H9 (cell line): ENCODE measurements at regions not wholly inside any gene's neighbourhood (a gene's known extent, or its start where the extent isn't known, plus 50 kb on each side); places are given as distances from the start of the nearest gene placed in this dataset.

Experiments
- DNase-seq: peaks from one replicate; pipeline ENCODE4 v3.0.0-alpha.2; 2017
- H2AFZ ChIP-seq: one replicate; pipeline ENCODE4 v1.6.1; 2013; ENCODE audit warnings: mild to moderate bottlenecking, low read length, control low read depth, moderate library complexity
- H2AK5ac ChIP-seq: 2 replicates; pipeline ENCODE4 v1.6.1; 2013; ENCODE audit warnings: low read length, control low read depth, mixed read lengths; ENCODE audit not compliant: insufficient read length
- H2BK120ac ChIP-seq: one replicate; pipeline ENCODE4 v1.6.1; 2013; ENCODE audit warnings: low read depth, mild to moderate bottlenecking, low read length, control low read depth, inconsistent platforms; ENCODE audit not compliant: poor library complexity, severe bottlenecking
- H2BK12ac ChIP-seq: 2 replicates; pipeline ENCODE4 v1.6.1; 2013; ENCODE audit warnings: low read length, control low read depth, mixed read lengths, low read depth; ENCODE audit not compliant: insufficient read length
- H2BK15ac ChIP-seq: 2 replicates; pipeline ENCODE4 v1.6.1; 2013; ENCODE audit warnings: low read depth, low read length, control low read depth
- H2BK20ac ChIP-seq: one replicate; pipeline ENCODE4 v1.6.1; 2013; ENCODE audit warnings: low read depth, mild to moderate bottlenecking, low read length, control low read depth, inconsistent platforms; ENCODE audit not compliant: poor library complexity, severe bottlenecking
- H2BK5ac ChIP-seq: 2 replicates; pipeline ENCODE4 v1.6.1; 2013; ENCODE audit warnings: low read length, control low read depth, mixed read lengths; ENCODE audit not compliant: insufficient read length
- H3K14ac ChIP-seq: 2 replicates; pipeline ENCODE4 v1.6.1; 2013; ENCODE audit warnings: low read length, control low read depth; ENCODE audit not compliant: insufficient read depth
- H3K18ac ChIP-seq: 2 replicates; pipeline ENCODE4 v1.6.1; 2013; ENCODE audit warnings: low read depth, mild to moderate bottlenecking, mixed read lengths, low read length, control low read depth; ENCODE audit not compliant: insufficient read length
- H3K23ac ChIP-seq: 2 replicates; pipeline ENCODE4 v1.6.1; 2013; ENCODE audit warnings: low read length, control low read depth, mixed read lengths, low read depth; ENCODE audit not compliant: insufficient read length
- H3K23me2 ChIP-seq: 2 replicates; pipeline ENCODE4 v1.6.1; 2013; ENCODE audit warnings: low read depth, mild to moderate bottlenecking, mixed read lengths, low read length, control low read depth; ENCODE audit not compliant: insufficient read length, poor library complexity, severe bottlenecking
- H3K27ac ChIP-seq: 2 replicates; pipeline ENCODE4 v1.5.1; 2013; ENCODE audit warnings: low read length, control low read depth, mixed read lengths, low read depth; ENCODE audit not compliant: insufficient read length
- H3K27me3 ChIP-seq: 2 replicates; pipeline ENCODE4 v1.6.1; 2013; ENCODE audit warnings: low read length, control low read depth, inconsistent platforms; ENCODE audit not compliant: insufficient read depth
- H3K4ac ChIP-seq: 2 replicates; pipeline ENCODE4 v1.6.1; 2013; ENCODE audit warnings: low read depth, mild to moderate bottlenecking, control low read depth, inconsistent platforms, low read length, moderate library complexity
- H3K4me1 ChIP-seq: 2 replicates; pipeline ENCODE4 v1.6.1; 2013; ENCODE audit warnings: low read length, control low read depth, inconsistent platforms; ENCODE audit not compliant: insufficient read depth
- H3K4me2 ChIP-seq: 2 replicates; pipeline ENCODE4 v1.6.1; 2013; ENCODE audit warnings: low read length, control low read depth, mixed read lengths; ENCODE audit not compliant: insufficient read length, insufficient read depth
- H3K56ac ChIP-seq: 2 replicates; pipeline ENCODE4 v1.6.1; 2013; ENCODE audit warnings: low read depth, mild to moderate bottlenecking, mixed read lengths, low read length, control low read depth; ENCODE audit not compliant: insufficient read length
- H3K79me1 ChIP-seq: 2 replicates; pipeline ENCODE4 v1.6.1; 2013; ENCODE audit warnings: low read depth, mild to moderate bottlenecking, moderate library complexity, low read length, control low read depth, inconsistent platforms; ENCODE audit not compliant: insufficient read depth, poor library complexity, severe bottlenecking
- H3K79me2 ChIP-seq: 2 replicates; pipeline ENCODE4 v1.6.1; 2013; ENCODE audit warnings: low read length, control low read depth, inconsistent platforms; ENCODE audit not compliant: insufficient read depth
- H3K9ac ChIP-seq: 2 replicates; pipeline ENCODE4 v1.6.1; 2013; ENCODE audit warnings: low read length, control low read depth, mixed read lengths; ENCODE audit not compliant: insufficient read length; ENCODE audit errors: extremely low read depth
- H3K9me3 ChIP-seq: one replicate; pipeline ENCODE4 v1.6.1; 2013; ENCODE audit warnings: low read depth, low read length, inconsistent platforms; ENCODE audit not compliant: control insufficient read depth
- H3T11ph ChIP-seq: one replicate; pipeline ENCODE4 v1.6.1; 2013; ENCODE audit warnings: mild to moderate bottlenecking, low read length, control low read depth, inconsistent platforms
- H4K20me1 ChIP-seq: one replicate; pipeline ENCODE4 v1.6.1; 2013; ENCODE audit not compliant: control insufficient read depth, insufficient read length, insufficient read depth
- H4K5ac ChIP-seq: 2 replicates; pipeline ENCODE4 v1.6.1; 2013; ENCODE audit warnings: low read depth, mild to moderate bottlenecking, mixed read lengths, low read length, control low read depth; ENCODE audit not compliant: insufficient read length
- H4K8ac ChIP-seq: replicated peaks from 2 replicates; pipeline ENCODE4 v1.6.1; 2013; ENCODE audit warnings: low read length, control low read depth, mixed read lengths, low read depth; ENCODE audit not compliant: insufficient read length
- H4K91ac ChIP-seq: 2 replicates; pipeline ENCODE4 v1.6.1; 2013; ENCODE audit warnings: low read depth, mild to moderate bottlenecking, moderate library complexity, mixed read lengths, low read length, control low read depth; ENCODE audit not compliant: insufficient read length
- H3K27ac Mint-ChIP-seq, 3 experiments: 2 replicates in 2 of 3; 3 replicates in 1 of 3; pipeline ENCODE4 v1.8.0; 2020 to 2021; ENCODE audit warnings: mixed read lengths in 3 of 3, mild to moderate bottlenecking in 1 of 3, moderate library complexity in 1 of 3
- H3K27me3 Mint-ChIP-seq: 2 replicates; pipeline ENCODE4 v1.8.0; 2021; ENCODE audit warnings: low read depth, mild to moderate bottlenecking, moderate library complexity, mixed read lengths
- H3K36me3 Mint-ChIP-seq, 3 experiments: 2 replicates in 2 of 3; 3 replicates in 1 of 3; pipeline ENCODE4 v1.8.0; 2020 to 2021; ENCODE audit warnings: low read depth in 3 of 3, mixed read lengths in 3 of 3; ENCODE audit not compliant: insufficient read depth in 1 of 3
- H3K4me1 Mint-ChIP-seq, 2 experiments: 2 replicates each; pipeline ENCODE4 v1.8.0; 2020; ENCODE audit warnings: mixed read lengths in 2 of 2
- H3K4me3 Mint-ChIP-seq, 2 experiments: 2 replicates in 1 of 2; 3 replicates in 1 of 2; pipeline ENCODE4 v1.8.0; 2020 to 2021; ENCODE audit warnings: mild to moderate bottlenecking in 2 of 2, mixed read lengths in 2 of 2, moderate library complexity in 1 of 2
- H3K9me3 Mint-ChIP-seq, 2 experiments: 2 replicates in 1 of 2; 3 replicates in 1 of 2; pipeline ENCODE4 v1.8.0; 2020; ENCODE audit warnings: mild to moderate bottlenecking in 2 of 2, mixed read lengths in 2 of 2, moderate library complexity in 1 of 2
- CTCF ChIP-seq: fragments of 200-600 bp; sonication (generic); conservative IDR thresholded peaks from 3 replicates; pipeline ENCODE4 v1.8.0; 2021; ENCODE audit warnings: antibody characterized with exemption, mild to moderate bottlenecking
- WGBS: extraction: QIAGEN DNeasy Blood & Tissue Kit; methylation state at CpG from one replicate; pipeline ENCODE4 v1.1.7; 2013; ENCODE audit warnings: missing lambda C conversion rate, low lambda C conversion rate, mixed read lengths; ENCODE audit not compliant: insufficient read length; ENCODE audit errors: extremely low coverage; 5-methylcytosine and 5-hydroxymethylcytosine counted together

DNA sequence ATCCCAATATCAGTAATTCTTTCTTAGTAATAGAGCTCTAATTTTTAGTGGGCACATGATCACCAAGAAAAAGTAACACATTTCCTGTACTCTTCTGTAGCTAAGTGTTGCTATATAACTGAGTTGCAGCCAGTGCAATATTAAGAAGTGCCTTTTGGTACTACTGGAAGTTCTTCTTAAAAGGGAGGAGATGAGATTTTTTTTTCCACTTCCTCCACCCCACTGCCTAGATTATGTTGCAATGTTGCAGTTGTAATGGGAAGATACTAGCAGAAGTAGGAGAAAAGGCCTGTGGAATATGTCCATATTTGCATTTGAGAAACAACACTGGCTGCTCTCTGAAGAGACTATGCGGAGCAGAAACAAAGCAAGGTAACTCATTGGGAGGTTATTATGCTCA is 280.6 kb upstream of the ANO5 start:
- Histone ChIP-seq H2AK5ac (no peak overlapping the region), H3K56ac (no peak overlapping the region), H3K79me2 (no peaks in the 10 kb centered on the region), H2BK5ac (no peak overlapping the region), H3K4ac (no peak overlapping the region), H3K4me1 (peaks cover 4% of the 10 kb centered on the region; the same call in 1 of the 2 replicates), H2BK120ac (no peak overlapping the region), H2BK12ac (no peak overlapping the region), H4K91ac (no peak overlapping the region), H2AFZ (peak overlapping the region; percentile 14), H2BK20ac (peak overlapping the region; percentile 75), H4K8ac (no peak overlapping the region), H3K9ac (no peak overlapping the region), H3K27ac (no peak overlapping the region), H3K9me3 (no peaks in the 10 kb centered on the region), H3K23me2 (no peaks in the 10 kb centered on the region), H2BK15ac (no peak overlapping the region), H3K23ac (no peak overlapping the region), H3T11ph (no peak overlapping the region), H3K27me3 (no peaks in the 10 kb centered on the region), H4K20me1 (no peaks in the 10 kb centered on the region), H4K5ac (no peak overlapping the region), H3K79me1 (no peaks in the 10 kb centered on the region), H3K14ac (no peak overlapping the region), H3K18ac (no peak overlapping the region), H3K4me2 (no peak overlapping the region)
- H3K9me3 Mint-ChIP-seq, result peaks cover 3 to 8% of the 10 kb centered on the region in 2 experiments; a peak in 2 of 5 replicates
- no peaks in the 10 kb centered on the region for H3K27me3 Mint-ChIP-seq
- H3K4me1 Mint-ChIP-seq, result peaks cover 5 to 6% of the 10 kb centered on the region in 2 experiments
- no peaks in the 10 kb centered on the region for H3K36me3 Mint-ChIP-seq
- no peak overlapping the region for H3K27ac Mint-ChIP-seq
- no CpG with 5 or more reads among the region's 1 CpG for WGBS
- no peak for DNase-seq
- TF ChIP-seq CTCF, result no peak
- no peak overlapping the region for H3K4me3 Mint-ChIP-seq
